PFSK-1 (cell line): ENCODE measurements at regions not wholly inside any gene's neighbourhood (a gene's known extent, or its start where the extent isn't known, plus 50 kb on each side); places are given as distances from the start of the nearest gene placed in this dataset.

Source experiments
- POLR2AphosphoS5 ChIP-seq: IDR thresholded peaks from 2 replicates; pipeline ENCODE4 v1.6.1; 2012; ENCODE audit warnings: low read depth, mild to moderate bottlenecking, control low read depth, low read length, moderate library complexity
- REST ChIP-seq, 2 experiments: IDR thresholded peaks; 2 replicates each; pipeline versions ENCODE4 v1.6.1 to v1.8.0; 2011 to 2012; ENCODE audit warnings: low read depth in 2 of 2, low read length in 2 of 2, control low read depth in 1 of 2, inconsistent platforms in 1 of 2, mild to moderate bottlenecking in 1 of 2, moderate library complexity in 1 of 2; ENCODE audit not compliant: insufficient read depth in 1 of 2
- SIN3A ChIP-seq: IDR thresholded peaks from 2 replicates; pipeline ENCODE4 v1.6.1; 2012; ENCODE audit warnings: mild to moderate bottlenecking, low read length, moderate library complexity, borderline replicate concordance; ENCODE audit not compliant: insufficient read depth

GRCh38 chr2:235168174-235168979 lies 216.6 kb downstream of the SH3BP4 start:
- TF ChIP-seq REST (IDR thresholded peaks at IDR 0.05; ENCODE audit: insufficient read depth in 1 of 2, low read depth in 2 of 2, low read length in 2 of 2): no peak
- TF ChIP-seq POLR2AphosphoS5: no peak
- no peak for TF ChIP-seq SIN3A
